NCI-H345 treated with DMSO at 0.1 percent for 48 hours (cell line): ENCODE measurements at regions not wholly inside any gene's neighbourhood (a gene's known extent, or its start where the extent isn't known, plus 50 kb on each side); places are given as distances from the start of the nearest gene placed in this dataset.

Source experiments
- DNase-seq: peaks from one replicate; lab custom pipeline; 2025; ENCODE audit not compliant: unreplicated experiment; lab: John Stamatoyannopoulos, UW

DNA sequence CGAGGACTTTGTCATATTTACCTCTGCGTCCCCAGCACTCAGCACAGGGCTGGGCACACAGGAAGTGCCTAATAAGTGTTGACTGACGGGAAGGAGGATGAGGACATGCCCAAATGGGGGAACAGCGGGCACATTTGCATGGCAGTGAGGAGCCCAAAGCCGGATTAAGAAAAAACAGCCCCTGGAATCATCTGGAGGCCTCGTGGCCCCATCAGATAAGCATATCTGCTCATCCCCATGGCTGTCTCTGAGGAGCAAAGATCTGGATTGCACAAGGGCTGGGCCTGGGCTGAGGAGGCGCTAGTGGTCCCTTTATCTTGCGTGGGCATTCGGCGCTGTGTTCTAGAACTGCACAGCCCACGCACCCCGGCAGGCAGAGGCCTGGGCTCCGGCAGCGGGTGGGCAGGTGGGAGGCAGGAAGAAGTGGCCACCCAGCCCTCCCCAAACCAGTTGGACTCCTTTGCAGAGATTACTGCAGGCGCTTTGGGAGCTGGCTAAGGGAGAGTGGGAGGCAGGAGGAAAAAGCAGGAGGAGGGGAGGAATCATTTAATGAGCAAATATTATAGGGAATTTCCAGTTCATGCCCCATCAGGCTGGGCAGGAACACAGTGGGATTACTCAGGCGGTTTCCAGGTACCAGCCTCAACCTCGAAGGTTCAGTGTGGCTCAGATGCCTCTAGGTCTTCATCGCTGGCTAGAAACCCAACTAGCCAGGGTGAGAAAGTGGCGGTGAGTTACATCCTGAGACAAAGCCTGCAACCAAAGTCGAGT, 108.1 kb downstream of the CEBPB start:
- no peak for DNase-seq

- DNase-seq = no peak
Observed at GRCh38 chr20:50299325-50299629, 108.6 kb downstream of the CEBPB start.

DNA sequence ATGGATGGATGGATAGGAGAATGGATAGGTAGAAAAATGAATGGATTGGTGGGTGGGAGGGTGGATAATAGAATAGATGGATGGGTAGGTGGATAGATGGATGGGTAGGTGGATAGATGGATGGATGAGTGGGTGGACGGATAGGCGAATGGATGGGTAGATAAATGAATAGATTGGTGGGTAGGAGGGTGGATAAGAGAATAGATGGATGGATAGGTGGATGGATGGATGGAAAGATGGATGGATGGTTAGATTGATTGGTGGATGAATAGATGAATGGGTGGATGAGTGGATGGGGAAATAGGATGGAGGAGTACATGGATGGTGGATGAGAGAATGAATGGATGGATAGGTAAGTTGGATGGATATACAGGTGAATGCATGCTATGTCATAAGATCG, 110.5 kb downstream of the CEBPB start:
- DNase-seq = no peak

- no peak for DNase-seq
Observed at GRCh38 chr20:50301712-50302111, 111.1 kb downstream of the CEBPB start.

DNA sequence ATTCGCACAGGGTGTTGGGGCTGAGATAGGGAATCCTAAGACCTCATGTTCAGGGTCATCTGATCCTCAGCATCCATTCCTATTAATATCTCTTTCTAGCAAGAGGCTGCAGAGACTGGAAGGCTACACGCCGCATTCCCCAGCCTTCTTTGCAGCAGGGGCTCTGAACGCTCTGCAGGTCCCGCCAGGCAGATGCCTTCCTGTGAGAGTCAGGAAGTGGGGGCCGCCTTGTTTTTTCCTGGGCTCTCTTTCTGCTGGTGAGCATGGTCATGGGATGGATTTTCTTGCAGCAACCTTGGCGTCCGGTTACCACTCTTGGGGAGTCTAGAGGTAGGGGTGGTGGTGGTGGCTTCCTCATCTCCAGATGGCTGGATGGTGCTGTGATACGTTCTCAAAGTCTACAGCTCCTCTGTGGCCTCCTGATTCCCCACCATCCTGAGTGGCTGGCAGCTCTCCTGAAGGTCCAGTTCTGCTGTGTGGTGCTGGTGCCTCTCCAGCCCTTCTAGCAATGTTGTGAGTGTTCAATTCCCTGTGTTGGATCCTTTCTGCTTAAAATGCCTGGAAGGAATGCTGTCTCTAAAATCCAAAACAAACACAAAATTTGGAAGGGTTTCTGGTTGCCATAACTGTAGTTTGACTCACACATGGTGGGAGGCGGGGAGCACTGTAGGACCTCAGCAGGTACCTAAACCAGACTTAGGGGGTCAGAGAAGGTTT, 111.9 kb downstream of the CEBPB start:
- DNase-seq = no peak

- peak; percentile 80 for DNase-seq
Observed at GRCh38 chr20:50303573-50304500, 113.2 kb downstream of the CEBPB start.

- no peak for DNase-seq
Observed at GRCh38 chr20:50304501-50304856, 113.8 kb downstream of the CEBPB start.

GRCh38 chr20:50304923-50305635, 114.4 kb downstream of the CEBPB start:
- DNase-seq = no peak

DNA sequence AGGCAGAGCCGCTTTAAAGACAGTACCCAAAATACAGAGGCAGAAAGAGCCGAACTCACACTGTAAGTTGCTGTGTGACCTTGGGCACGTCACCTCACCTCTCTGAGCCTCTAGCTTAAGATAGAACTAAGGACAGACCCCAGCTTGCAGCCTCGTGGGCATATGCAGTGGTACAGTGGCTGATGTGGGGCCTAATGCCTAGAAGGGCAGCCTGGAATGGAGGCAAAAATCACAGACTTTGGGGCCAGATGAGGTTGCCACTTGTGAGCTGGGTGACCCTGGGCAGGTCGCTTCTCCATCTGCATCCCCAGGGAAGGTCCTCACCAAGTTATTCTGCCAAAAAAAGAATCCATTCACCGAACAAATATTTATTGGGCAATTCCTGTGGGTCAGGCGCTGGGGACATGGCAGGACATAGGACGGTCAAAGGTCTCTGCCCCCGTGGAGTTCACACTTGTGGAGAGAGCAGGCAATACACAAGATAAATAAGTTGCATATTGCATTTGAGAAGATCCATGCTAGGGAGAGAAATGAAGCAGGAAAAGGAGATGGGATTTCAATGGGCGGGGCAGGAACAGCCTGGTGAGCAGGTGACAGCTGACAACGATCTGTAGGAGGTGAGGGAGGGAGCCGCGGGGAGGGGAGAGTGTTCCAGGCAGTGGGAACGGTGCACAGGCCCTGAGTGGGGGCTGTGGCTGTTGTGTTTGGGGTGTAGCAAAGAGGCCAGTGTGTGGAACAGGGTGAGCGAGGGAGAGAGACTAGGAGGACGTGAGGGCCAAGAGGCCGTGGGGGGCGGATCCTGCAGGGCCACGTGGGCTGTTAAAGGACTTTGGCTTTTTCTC, 115.2 kb downstream of the CEBPB start:
- DNase-seq = peak; percentile 70

DNA sequence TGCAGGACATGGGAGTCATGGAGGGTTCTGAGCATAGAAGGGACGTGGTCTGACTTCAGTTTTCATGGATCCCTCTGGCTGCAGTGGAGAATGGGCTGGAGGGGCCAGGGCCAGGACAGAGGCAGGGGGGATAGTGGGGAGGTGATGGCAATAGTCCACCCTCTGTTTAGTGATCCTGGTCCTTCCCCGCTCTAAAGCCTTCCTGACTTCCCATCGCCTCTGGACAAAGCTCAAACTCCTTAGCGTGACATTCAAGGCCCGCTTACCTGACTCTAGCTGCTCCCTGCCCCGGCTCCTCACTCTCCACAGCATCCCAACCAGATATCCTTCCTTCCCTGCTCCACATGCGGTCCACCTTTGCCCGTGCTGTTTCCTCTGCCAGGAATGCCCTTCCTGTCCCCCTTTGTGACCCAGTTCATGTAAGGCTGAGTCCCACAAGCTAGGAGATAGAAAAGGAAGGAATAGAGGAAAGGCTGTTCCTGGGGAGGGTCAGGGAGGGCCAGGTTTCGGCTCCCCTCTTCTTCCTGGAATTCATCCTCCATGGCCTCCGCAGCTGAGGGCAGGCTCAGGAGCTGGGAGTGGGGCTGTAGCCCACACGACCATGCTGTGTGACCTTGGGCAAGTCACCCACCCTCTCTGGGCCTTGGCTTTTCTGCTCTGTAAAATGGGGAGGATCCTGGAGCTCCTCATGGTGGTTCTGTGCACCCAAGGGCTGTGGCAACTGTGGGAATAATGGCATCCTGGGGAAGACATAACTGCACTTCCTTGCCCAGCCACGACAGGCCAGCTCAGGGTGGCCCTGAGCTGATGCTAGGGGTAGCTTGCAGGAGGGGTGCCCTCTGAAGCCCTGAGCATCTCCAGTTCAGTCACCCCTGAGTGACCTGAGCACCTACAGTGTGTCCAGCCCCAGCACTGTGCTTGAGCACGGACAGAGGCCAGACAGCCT, 116.1 kb downstream of the CEBPB start:
- no peak for DNase-seq

GRCh38 chr20:50308166-50308512, 117.5 kb downstream of the CEBPB start:
- DNase-seq = no peak

DNA sequence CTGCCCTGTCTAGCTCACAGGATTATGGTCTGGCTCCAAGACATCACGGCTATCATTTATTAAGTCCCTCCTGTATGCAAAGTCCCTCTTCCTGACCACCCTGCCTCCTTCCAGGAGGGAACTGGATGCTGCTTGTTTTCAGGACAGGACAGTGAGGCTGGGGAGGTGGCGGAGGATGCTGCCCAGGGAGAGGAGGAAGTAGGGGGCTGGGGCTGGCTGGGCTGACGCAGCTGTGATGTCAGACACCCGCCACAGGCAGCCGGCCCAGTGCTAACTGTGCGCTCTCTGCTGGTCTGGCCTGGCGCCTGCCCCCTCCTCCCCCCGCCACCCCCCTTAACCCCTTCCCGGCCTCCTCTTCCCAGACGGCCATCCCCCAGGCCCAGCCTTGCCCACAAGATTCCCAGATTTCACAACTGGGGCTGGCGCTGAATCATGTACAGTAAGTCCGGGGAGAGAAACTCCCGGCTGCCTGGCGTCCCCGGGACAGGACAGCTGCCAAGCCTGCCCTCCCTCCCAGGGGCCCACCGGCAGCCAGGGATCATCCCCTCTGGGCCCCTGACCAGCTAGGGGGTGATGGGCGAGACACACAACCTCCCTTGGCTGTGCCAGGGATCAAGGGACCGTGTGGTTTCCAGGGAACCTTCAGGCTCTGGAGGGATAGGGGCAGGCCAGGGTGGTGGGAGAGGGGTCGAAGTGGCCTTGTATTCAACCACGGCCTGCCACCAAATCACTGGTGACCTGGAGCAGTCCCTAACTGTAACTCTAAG, 118.1 kb downstream of the CEBPB start:
- no peak for DNase-seq

- no peak for DNase-seq
Observed at GRCh38 chr20:50309280-50309763, 118.7 kb downstream of the CEBPB start.

DNA sequence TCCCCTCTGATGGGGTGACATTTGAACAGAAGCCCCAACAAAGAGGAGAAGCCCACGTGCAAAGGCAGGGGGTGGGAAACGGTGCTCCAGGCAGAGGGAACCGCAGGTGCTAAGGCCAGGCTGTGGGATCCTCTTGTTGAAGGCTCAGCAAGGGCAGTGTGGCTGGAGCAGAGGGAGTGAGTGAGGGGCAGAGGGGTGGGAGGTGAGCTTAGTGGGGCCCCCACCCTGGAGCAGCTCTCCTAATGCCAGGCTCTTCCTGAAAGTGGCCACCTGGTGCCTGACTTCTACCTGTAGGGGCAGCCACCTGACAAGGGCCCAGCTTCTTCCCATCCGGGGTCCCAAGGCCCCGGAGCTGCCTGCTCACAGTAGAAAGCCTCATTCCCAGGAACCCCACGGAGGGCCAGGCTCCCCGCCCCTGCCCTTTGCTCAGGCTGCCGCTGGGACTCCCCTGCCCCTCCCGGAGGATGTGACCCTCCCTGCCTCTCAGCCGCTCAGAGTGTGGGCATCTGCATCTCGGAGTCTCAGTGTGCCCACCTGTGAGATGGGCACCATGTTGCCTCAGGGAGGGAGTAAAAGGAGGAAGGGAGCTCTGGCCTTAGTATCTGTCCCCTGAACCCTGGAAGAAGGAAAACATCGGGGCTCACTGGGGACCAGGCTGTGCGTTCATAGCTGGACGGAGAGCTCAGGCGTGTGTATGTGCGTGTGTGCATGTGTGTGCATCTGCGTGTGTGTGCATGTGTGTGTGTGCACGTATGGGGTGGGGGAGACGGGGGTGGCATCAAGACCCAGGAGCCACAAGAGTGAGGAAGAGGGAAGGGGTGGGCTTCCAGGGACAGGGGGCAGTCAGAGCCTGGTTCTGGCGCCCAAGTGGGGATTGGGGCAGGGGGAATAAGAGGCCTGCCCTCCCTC, 119.4 kb downstream of the CEBPB start:
- no peak for DNase-seq

DNA sequence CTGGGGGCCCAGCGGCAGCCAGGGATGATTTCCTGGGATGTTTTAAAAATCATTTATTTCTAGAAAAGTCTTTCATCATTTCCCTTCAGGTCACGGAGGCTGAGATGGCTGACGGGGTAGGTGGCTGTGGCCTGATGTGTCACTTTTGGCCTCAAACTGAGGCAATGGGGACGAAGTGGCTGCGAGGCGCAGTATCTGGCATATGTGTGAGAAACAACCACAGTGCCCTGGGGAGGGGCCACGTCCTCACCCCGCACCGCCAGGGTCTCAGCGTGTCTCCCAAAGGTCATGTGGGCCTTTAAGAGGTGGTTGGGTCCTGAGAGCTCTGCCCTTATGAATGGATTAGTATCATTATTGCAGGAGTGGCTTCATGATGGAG, 120.0 kb downstream of the CEBPB start:
- no peak for DNase-seq

GRCh38 chr20:50311308-50312001, 120.8 kb downstream of the CEBPB start:
- DNase-seq = no peak
